HEK293 (cell line): ENCODE measurements at regions not wholly inside any gene's neighbourhood (a gene's known extent, or its start where the extent isn't known, plus 50 kb on each side); places are given as distances from the start of the nearest gene placed in this dataset.

Source experiments
- CTCF ChIA-PET: fragments of 350-600 bp; formaldehyde crosslinking; extraction: SDS; loops from one replicate; lab custom pipeline; 2021; ENCODE audit warnings: antibody characterized with exemption; lab: Yijun Ruan, JAX
- POLR2A ChIA-PET: fragments of 300-600 bp; formaldehyde crosslinking; extraction: SDS; loops from one replicate; lab custom pipeline; 2020; ENCODE audit warnings: antibody characterized with exemption, inconsistent platforms; lab: Yijun Ruan, JAX
- H3K27ac ChIP-seq: fragments of 200-500 bp; sonication (Bioruptor generic); 2 replicates; pipeline ENCODE4 v1.5.1; 2014; ENCODE audit warnings: low read depth, low read length, control low read depth, inconsistent platforms; ENCODE audit errors: extremely low read depth
- H3K36me3 ChIP-seq, 2 experiments: fragments of 200-500 bp in 1 of 2; sonication (Bioruptor generic) in 1 of 2; 1 replicate in 1 of 2; 2 replicates in 1 of 2; pipeline ENCODE4 v1.5.1; 2014 to 2017; ENCODE audit warnings: inconsistent platforms in 2 of 2, low read length in 2 of 2; ENCODE audit not compliant: control insufficient read depth in 2 of 2, insufficient read depth in 1 of 2
- H3K4me1 ChIP-seq: fragments of 200-500 bp; sonication (Bioruptor generic); 2 replicates; pipeline ENCODE4 v1.5.1; 2014; ENCODE audit warnings: mild to moderate bottlenecking, low read length, inconsistent platforms; ENCODE audit not compliant: control insufficient read depth, insufficient read depth
- H3K4me3 ChIP-seq: 2 replicates; pipeline ENCODE4 v1.5.1; 2011; ENCODE audit warnings: low read depth, mild to moderate bottlenecking, control low read depth, low read length, moderate library complexity
- H3K9me3 ChIP-seq: fragments of 200-500 bp; sonication (Bioruptor generic); 2 replicates; pipeline ENCODE4 v1.5.1; 2014; ENCODE audit warnings: low read depth, low read length, inconsistent platforms; ENCODE audit not compliant: control insufficient read depth, insufficient read depth
- BCL11A ChIP-seq: fragments of 450-650 bp; formaldehyde crosslinking; IDR thresholded peaks from 2 replicates; pipeline ENCODE4 v1.5.1; 2016; ENCODE audit warnings: low read depth, missing biosample characterization, missing genetic modification characterization
- FEZF1 ChIP-seq: fragments of 450-650 bp; formaldehyde crosslinking; IDR thresholded peaks from 2 replicates; pipeline ENCODE4 v1.5.1; 2016; ENCODE audit warnings: missing biosample characterization, missing genetic modification characterization
- SP7 ChIP-seq: fragments of 450-650 bp; formaldehyde crosslinking; IDR thresholded peaks from 2 replicates; pipeline ENCODE4 v1.5.1; 2016; ENCODE audit warnings: missing biosample characterization, missing genetic modification characterization
- ZBTB11 ChIP-seq: fragments of 450-650 bp; formaldehyde crosslinking; conservative IDR thresholded peaks from 2 replicates; pipeline ENCODE4 v1.5.1; 2016; ENCODE audit warnings: low read depth, missing biosample characterization, missing genetic modification characterization
- ZNF10 ChIP-seq: fragments of 450-650 bp; formaldehyde crosslinking; IDR thresholded peaks from 2 replicates; pipeline ENCODE4 v1.5.1; 2017; ENCODE audit warnings: missing biosample characterization, missing genetic modification characterization
- ZNF146 ChIP-seq: fragments of 450-650 bp; formaldehyde crosslinking; IDR thresholded peaks from 2 replicates; pipeline ENCODE4 v1.5.1; 2016; ENCODE audit warnings: missing biosample characterization, missing genetic modification characterization
- ZNF26 ChIP-seq: fragments of 450-650 bp; formaldehyde crosslinking; IDR thresholded peaks from 2 replicates; pipeline ENCODE4 v1.5.1; 2016; ENCODE audit warnings: missing biosample characterization, missing genetic modification characterization
- ZNF324 ChIP-seq: fragments of 450-650 bp; formaldehyde crosslinking; IDR thresholded peaks from 2 replicates; pipeline ENCODE4 v1.5.1; 2016; ENCODE audit warnings: missing biosample characterization, missing genetic modification characterization
- ZNF366 ChIP-seq: fragments of 450-650 bp; formaldehyde crosslinking; conservative IDR thresholded peaks from 2 replicates; pipeline ENCODE4 v1.5.1; 2016; ENCODE audit warnings: missing biosample characterization, missing genetic modification characterization
- ZNF398 ChIP-seq: fragments of 450-650 bp; formaldehyde crosslinking; IDR thresholded peaks from 2 replicates; pipeline ENCODE4 v1.5.1; 2017; ENCODE audit warnings: missing biosample characterization, missing genetic modification characterization
- ZNF433 ChIP-seq: fragments of 450-650 bp; formaldehyde crosslinking; IDR thresholded peaks from 2 replicates; pipeline ENCODE4 v1.5.1; 2016; ENCODE audit warnings: missing biosample characterization, missing genetic modification characterization, low read depth
- ZNF555 ChIP-seq: fragments of 450-650 bp; formaldehyde crosslinking; conservative IDR thresholded peaks from 2 replicates; pipeline ENCODE4 v1.5.1; 2017; ENCODE audit warnings: missing biosample characterization, mild to moderate bottlenecking, missing genetic modification characterization, inconsistent platforms
- ZNF561 ChIP-seq: fragments of 450-650 bp; IDR thresholded peaks from 2 replicates; pipeline ENCODE4 v1.5.1; 2018; ENCODE audit warnings: missing biosample characterization, missing genetic modification characterization, borderline replicate concordance
- ZNF701 ChIP-seq: fragments of 450-650 bp; formaldehyde crosslinking; IDR thresholded peaks from 2 replicates; pipeline ENCODE4 v1.5.1; 2016; ENCODE audit warnings: missing biosample characterization, missing genetic modification characterization
- ZNF776 ChIP-seq: fragments of 450-650 bp; formaldehyde crosslinking; IDR thresholded peaks from 2 replicates; pipeline ENCODE4 v1.5.0; 2017; ENCODE audit warnings: missing biosample characterization, missing genetic modification characterization, borderline replicate concordance
- ZSCAN30 ChIP-seq: fragments of 450-650 bp; IDR thresholded peaks from 2 replicates; pipeline ENCODE4 v1.5.1; 2018; ENCODE audit warnings: missing biosample characterization, mild to moderate bottlenecking, missing genetic modification characterization, moderate library complexity
- TF ChIP-seq, protein P1 (sequence below): fragments of 450-650 bp; formaldehyde crosslinking; IDR thresholded peaks from 2 replicates; pipeline ENCODE4 v1.5.1; 2017; ENCODE audit warnings: missing biosample characterization, missing genetic modification characterization

DNA sequence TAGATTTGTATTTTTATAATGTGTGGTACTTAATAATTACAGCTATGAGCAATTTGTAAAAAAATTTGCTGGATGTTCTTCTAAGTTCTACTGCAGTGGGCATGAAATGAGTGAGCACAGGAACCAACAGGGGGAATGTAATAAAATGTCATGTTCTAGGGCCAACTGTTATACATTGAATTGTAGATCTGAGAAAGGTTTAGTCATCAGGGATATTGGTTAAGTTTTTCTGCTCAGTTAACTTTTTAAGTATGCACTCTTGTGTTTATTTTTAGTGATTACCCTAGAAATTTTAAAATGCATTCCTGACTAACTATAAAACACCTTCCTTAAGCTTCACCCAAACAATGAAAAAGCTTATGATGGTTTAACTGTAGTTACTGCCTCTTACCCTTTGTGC, 101.8 kb downstream of the CAND1 start:
- ChIA-PET CTCF (interaction anchor here (0.6 kb wide), 1 partner anchor 547 kb away, joined by 3 read pairs; no protein-coding TSS in a partner anchor), POLR2A (no interaction called here)
- no peak for TF ChIP-seq ZNF398 (tag by site-specific recombination)
- 0 out of 2 replicates have a peak, but pooled peaks have one; percentile 55 for TF ChIP-seq ZNF701 (tag by site-specific recombination)
- 0 out of 2 replicates have a peak, but pooled peaks have one; percentile 6 for TF ChIP-seq FEZF1 (tag by site-specific recombination)
- no peaks in the 10 kb centered on the region for H3K4me1 ChIP-seq
- no peak overlapping the region for H3K4me3 ChIP-seq
- no peaks in the 10 kb centered on the region for H3K36me3 ChIP-seq
- no peaks in the 10 kb centered on the region for H3K9me3 ChIP-seq
- H3K27ac ChIP-seq: no peak overlapping the region

GRCh38 chr12:67377021-67377420, 107.9 kb downstream of the CAND1 start:
- Histone ChIP-seq H3K27ac (no peak overlapping the region), H3K36me3 (no peaks in the 10 kb centered on the region), H3K4me1 (no peaks in the 10 kb centered on the region), H3K4me3 (no peak overlapping the region), H3K9me3 (no peaks in the 10 kb centered on the region)
- ChIA-PET POLR2A (no interaction called here), CTCF (interaction anchor here (1.0 kb wide), 1 partner anchor 21 kb away, joined by 5 read pairs; no protein-coding TSS in a partner anchor)
- TF ChIP-seq ZNF555 (tag by site-specific recombination) (no peak), ZNF26 (tag by site-specific recombination) (no peak), ZNF433 (tag by site-specific recombination) (no peak), ZNF146 (tag by site-specific recombination) (no peak), ZNF10 (tag by site-specific recombination) (no peak), ZNF561 (tag by site-specific recombination) (no peak), ZBTB11 (no peak), ZNF324 (no peak), ZSCAN30 (tag by site-specific recombination) (no peak), SP7 (tag by site-specific recombination) (no peak), ZNF366 (tag by site-specific recombination) (no peak), BCL11A (tag by site-specific recombination) (no peak)

DNA sequence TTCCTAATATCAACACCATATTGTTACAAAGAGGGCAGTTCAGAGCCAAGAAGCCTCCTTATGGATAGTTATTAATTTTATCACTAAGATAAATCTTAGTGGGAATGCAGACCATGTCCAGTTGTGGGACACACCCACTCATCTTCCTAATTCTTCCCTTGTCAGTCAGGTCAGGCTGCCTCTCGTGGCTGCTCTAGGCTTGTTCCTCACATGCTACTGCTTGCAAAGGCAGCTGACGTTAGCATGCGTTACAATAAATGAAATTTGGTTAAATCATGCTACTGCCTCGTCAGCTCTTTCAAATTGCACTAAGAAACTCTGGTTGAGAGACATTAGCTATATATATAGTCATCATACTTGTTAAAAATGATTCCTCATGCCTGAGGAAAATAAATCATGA, 108.4 kb downstream of the CAND1 start:
- Histone ChIP-seq H3K36me3 (no peaks in the 10 kb centered on the region), H3K4me3 (no peak overlapping the region), H3K4me1 (no peaks in the 10 kb centered on the region), H3K9me3 (no peaks in the 10 kb centered on the region), H3K27ac (no peak overlapping the region)
- ChIA-PET CTCF (interaction anchor here (1.0 kb wide), 2 partner anchors 21 to 22 kb away, joined by 3 to 5 read pairs; no protein-coding TSS in a partner anchor), POLR2A (no interaction called here)
- TF ChIP-seq ZNF776 (tag by site-specific recombination): no peak
- TF ChIP-seq, protein P1, sequence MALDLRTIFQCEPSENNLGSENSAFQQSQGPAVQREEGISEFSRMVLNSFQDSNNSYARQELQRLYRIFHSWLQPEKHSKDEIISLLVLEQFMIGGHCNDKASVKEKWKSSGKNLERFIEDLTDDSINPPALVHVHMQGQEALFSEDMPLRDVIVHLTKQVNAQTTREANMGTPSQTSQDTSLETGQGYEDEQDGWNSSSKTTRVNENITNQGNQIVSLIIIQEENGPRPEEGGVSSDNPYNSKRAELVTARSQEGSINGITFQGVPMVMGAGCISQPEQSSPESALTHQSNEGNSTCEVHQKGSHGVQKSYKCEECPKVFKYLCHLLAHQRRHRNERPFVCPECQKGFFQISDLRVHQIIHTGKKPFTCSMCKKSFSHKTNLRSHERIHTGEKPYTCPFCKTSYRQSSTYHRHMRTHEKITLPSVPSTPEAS: no peak
